HG03342 (cell line): ENCODE measurements at regions not wholly inside any gene's neighbourhood (a gene's known extent, or its start where the extent isn't known, plus 50 kb on each side); places are given as distances from the start of the nearest gene placed in this dataset.
"Not testable (repeated sequence)": the region's sequence is repeated elsewhere in the genome, so short reads cannot be mapped to it uniquely, and the experiment has no call there.

Experiments used
- ATAC-seq: cut with Tn5 transposase; IDR thresholded peaks from one replicate; pipeline ENCODE4 v1.9.1; 2021; ENCODE audit warnings: mild to moderate bottlenecking, moderate library complexity; ENCODE audit not compliant: unreplicated experiment

DNA sequence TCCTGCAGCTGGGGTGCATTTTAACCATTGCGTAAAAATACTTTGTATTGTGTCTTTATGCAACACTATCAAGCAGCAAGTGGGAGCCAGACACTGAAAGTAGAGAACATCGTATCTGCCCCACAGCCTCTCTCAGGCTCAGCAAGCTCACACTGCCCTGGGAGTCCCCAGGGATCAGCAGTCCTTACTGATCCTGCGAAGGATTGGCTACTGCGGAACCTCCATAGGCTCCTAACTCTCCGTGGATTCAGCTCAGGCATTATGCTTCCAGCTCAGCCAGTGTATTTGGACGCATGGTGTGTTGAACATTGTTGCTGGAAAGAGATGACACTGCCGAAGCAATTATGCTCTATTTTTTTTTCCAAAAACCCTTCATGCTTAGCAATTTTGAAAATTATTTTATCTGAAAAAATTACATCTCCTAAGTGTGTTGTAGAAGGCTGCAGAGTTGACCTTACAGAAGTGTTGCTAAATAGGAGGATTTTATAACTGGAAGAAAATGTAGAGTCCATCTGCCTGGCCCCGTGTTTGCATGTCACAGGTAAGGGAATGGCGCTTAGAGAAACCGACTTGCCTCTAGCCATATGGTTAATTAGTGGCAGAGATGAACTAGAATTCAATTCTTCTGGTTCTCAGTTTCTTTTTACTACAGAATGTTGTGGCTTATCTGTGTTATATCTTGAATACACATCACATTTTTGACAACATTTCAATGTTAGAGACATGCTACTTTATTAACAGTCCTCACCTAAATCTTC lies 276.4 kb upstream of the COBL start:
- no peak for ATAC-seq

GRCh38 chr7:51591223-51591622 lies 274.6 kb upstream of the COBL start:
- no peak for ATAC-seq

- no peak for ATAC-seq
These were observed 274.1 kb upstream of the COBL start for GRCh38 chr7:51590746-51591145.

DNA sequence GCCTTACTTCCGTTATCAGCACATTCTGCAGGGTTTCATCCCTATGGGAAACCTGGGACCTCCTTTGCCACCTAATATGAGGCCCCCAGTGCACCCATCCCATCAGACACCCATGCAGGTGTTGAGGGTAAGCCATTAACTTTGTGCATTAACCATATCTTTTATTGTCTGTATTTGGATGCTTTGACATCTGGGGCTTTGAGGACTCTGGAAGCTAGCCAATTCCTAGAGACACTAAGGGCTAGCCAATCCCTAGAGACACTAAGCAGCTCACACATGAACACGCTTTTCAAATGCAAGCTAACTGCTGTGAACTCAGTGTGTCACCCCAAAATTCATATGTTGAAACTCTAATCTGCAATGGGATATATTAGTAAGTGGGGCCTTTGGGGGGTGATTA lies 272.5 kb upstream of the COBL start:
- ATAC-seq: no peak

GRCh38 chr7:51587604-51588003 lies 271.0 kb upstream of the COBL start:
- ATAC-seq: no peak

DNA sequence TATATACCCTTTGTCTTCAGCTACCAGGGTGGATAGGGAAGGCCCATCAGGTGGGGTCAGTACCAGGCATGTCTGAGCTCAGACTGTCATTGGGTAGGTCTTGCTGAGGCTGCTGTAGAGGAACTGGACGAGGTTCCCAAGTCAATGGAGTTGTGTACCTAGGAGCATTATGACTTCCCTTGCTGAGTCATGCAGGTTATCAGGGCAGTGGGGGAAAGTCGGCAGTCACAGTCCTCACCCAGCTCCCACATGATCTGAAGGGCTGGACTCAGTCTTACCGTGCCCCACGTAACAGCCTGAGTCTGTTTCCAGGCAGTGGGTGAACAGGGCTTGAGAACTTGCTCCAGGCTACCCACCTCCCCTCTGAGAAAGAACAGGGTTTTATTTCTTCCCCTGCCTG lies 260.8 kb upstream of the COBL start:
- ATAC-seq: no peak

DNA sequence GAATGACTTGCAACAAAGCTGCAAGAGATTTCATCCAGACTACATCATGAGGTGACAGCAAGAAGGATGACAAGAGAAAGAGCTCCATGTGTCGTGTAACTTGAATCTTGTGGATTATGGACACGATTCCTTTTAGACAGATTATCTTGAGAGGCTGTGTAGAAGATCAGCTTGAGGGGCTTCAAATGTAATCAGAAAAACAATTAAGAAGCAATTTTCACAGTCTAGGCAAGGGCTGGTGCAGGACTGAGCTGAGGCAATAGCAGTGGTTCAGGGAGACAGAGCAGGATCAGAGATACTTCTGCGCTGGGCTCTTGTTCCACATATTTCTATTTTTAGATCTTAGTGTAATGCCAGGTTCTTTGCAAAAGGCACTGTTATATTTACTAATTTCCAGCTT lies 253.0 kb upstream of the COBL start:
- no peak for ATAC-seq

DNA sequence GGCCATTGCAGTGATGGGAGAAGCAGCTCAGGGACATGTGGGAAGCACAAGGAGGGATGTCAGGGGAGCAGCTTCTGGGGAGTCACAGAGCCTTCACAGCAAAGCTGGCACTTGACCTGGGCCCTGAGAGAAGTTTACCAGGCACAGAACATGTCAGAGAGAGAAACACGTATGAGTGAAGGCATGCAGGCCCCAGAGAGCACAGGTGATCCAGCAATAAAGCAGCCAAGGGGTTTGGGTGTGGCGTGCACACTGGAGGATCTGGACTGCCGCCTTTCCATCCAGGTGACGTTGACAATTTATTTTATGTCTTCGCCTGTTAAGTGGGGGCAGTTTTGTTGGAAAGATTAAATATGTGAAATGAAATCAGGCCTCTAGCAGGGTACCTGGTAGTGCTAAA lies 252.6 kb upstream of the COBL start:
- ATAC-seq: no peak

DNA sequence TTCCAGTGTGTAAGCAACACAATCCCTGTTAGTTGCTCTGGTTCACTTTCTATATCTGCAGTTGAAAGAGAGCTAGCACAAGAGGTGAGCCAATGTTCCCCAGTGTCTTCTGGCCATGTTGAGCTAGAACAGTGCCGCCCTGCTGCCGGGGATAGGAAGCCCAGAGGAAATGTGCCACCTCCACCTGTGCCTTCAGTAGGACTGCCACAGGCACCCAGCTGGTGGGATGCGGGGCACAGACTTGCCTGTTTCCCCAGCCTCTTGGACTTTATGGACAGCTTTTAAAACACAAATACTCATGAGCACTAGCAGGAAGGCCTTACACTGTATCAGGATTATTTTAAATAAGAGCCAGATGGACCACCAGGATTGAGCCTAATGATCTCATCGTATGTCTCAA lies 234.5 kb upstream of the COBL start:
- no peak for ATAC-seq

DNA sequence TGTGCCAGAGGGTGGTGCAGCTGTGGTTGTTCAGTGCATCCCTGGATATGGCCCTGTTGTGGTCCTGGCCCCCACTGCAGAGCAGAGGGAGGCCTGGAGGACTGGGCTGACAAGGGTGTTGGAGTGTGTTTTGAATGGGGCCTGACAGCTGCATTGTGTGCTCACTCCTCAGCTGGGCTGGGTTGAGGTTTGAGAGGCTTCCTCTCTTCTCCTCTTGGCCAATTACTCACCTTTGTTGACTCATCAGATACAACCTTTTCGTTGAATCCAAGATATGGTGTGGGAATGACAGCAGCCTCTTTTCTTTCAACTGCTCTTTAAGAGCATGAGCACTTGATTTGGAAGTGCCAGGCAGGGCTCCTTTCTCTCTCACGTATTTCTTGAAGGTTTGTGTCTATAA lies 228.5 kb upstream of the COBL start:
- no peak for ATAC-seq

DNA sequence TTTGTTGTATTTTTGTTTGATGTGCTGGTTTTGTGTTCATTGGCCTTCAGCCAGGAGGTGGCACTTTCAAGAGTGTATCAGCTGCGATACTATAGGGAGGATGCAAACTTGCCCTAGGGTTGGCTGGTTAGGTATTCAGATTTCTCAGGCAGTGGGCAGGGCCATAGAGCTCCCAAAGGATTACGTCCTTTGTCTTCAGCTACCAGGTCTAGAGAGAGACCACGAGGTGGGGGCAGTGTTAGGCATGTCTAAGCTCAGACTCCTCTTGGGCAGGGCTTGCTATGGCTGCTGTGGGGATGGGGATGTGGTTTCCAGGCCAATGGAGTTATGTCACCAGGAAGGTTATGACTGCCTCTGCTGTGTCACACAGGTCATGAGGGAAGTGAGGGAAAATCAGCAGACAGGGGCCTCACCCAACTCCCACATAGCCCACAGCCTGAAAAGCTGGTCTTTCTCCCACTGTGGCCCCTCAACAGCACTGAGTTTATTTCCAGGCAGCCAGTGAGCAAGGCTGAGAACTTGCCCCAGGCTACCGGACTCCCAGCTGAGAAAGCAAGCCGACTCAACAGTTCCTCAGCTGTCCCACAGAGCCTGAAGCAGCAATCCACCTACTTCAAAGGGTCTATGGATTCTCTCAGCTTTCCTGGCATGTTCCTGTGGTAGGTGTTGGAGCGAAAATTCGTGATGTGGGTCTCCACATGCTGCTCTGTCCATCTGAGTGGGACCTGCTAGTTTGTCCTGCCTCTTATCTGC lies 227.4 kb upstream of the COBL start:
- no peak for ATAC-seq

GRCh38 chr7:51540906-51541305 lies 224.3 kb upstream of the COBL start:
- not testable (repeated sequence) for ATAC-seq

DNA sequence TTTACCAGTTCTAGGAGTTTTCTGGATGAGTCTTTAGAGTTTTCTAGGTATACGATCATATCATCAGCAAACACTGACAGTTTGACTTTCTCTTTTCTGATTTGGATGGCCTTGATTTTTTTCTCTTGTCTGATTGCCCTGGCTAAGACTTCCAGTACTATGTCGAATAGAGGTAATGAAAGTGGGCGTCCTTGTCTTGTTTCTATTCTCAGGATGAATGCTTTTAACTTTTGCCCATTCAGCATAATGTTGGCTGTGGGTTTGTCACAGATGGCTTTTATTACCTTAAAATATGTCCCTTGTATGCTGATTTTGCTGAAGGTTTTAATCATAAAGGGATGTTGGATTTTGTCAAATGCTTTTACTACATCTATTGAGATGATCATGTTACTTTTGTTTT lies 223.2 kb upstream of the COBL start:
- ATAC-seq: no peak

GRCh38 chr7:51528172-51528571 lies 211.6 kb upstream of the COBL start:
- no peak for ATAC-seq

GRCh38 chr7:51521694-51522312 lies 205.2 kb upstream of the COBL start:
- ATAC-seq: no peak

DNA sequence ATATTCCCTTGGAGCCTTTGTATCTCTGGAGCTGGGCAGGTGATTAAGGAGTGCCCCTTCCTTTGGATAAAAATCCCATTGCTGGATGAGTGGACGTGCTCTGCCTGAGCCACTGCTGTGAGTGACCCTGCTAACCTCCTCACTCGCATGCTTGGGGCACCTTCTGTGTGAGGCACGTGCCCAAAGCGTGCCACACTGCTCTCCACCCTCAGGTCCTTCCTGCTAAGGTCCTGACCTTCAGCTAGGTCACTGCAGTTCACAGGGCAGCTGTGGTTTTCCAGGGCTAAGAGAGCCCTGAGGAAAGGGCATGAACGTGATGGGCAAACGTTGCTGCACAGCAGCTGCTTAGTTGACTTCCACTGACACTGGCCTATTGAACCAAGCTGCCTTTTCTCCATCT lies 204.4 kb upstream of the COBL start:
- ATAC-seq: no peak

- ATAC-seq: no peak
These were observed 202.0 kb upstream of the COBL start for GRCh38 chr7:51518646-51519045.

- no peak for ATAC-seq
These were observed 200.6 kb upstream of the COBL start for GRCh38 chr7:51517187-51517586.

DNA sequence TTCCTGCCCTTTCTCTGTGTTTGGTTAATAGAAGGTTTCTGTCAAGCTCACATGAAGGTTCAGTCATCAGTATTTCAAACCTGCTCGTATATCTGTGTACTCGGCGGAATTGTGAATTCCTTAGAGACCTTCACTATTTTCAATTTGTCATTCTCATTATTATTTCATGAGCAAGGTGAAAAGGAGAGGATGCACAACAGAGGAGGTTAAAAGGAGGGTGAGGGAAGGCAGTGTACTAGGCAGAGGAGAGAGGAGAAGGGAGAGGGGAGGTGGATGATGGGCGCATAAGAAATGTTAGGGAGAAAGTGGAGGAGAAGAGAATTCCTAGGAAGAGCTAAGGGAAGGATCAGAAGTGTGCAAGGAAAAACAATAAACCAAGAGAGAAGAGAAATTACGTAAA lies 185.0 kb upstream of the COBL start:
- no peak for ATAC-seq

- ATAC-seq: no peak
These were observed 166.4 kb upstream of the COBL start for GRCh38 chr7:51482976-51483375.

GRCh38 chr7:51481421-51481820 lies 164.8 kb upstream of the COBL start:
- no peak for ATAC-seq

DNA sequence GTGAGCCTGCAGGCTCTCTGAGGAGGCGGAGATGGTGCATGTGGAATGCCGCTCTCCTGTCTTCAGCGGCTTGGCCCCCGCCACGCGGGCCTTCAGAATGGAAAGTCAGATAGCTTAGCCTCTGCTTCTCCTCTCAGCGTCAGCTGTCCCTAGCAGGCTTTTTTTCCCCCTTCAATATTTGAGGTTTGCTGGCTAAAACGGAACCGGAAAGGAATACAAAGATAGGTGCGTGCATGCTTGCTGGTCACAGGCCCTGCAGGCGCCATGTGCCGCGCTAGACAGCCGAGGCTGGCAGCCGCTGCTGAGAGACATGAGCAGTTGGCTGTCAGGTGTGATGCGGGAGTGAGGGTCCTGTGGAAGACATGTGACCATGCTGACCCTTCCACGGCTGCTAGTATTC lies 161.2 kb upstream of the COBL start:
- ATAC-seq: no peak
